Vagina (tissue), 2 donors: ENCODE measurements at regions not wholly inside any gene's neighbourhood (a gene's known extent, or its start where the extent isn't known, plus 50 kb on each side); places are given as distances from the start of the nearest gene placed in this dataset.

ENCODE experiments used
- DNase-seq, 2 donors: peaks; one replicate each; pipeline ENCODE4 v3.0.0-alpha.2; 2017; ENCODE audit errors: extremely low spot score in 2 of 2
- H3K27ac ChIP-seq: fragments of 200-600 bp; sonication (generic); one replicate; pipeline ENCODE4 v1.5.1; 2019
- H3K27me3 ChIP-seq: fragments of 200-600 bp; sonication (generic); one replicate; pipeline ENCODE4 v1.5.1; 2019
- H3K36me3 ChIP-seq, 2 donors: fragments of 200-600 bp; sonication (generic); one replicate each; pipeline ENCODE4 v1.5.1; 2017 to 2019
- H3K4me1 ChIP-seq: fragments of 200-600 bp; sonication (generic); one replicate; pipeline ENCODE4 v1.5.1; 2019
- H3K4me3 ChIP-seq, 2 donors: fragments of 200-600 bp; sonication (generic); 1 replicate in 1 of 2; 2 replicates in 1 of 2; pipeline ENCODE4 v1.5.1; 2016 to 2019
- H3K9me3 ChIP-seq: fragments of 200-600 bp; sonication (generic); one replicate; pipeline ENCODE4 v1.5.1; 2019
- POLR2A ChIP-seq, 2 donors: fragments of 450-650 bp; IDR thresholded peaks; one replicate each; pipeline ENCODE4 v1.6.1; 2017; ENCODE audit warnings: antibody characterized with exemption in 2 of 2, mild to moderate bottlenecking in 2 of 2, moderate library complexity in 2 of 2
- POLR2AphosphoS5 ChIP-seq, 2 donors: sonication (generic); formaldehyde crosslinking; IDR thresholded peaks; one replicate each; pipeline ENCODE4 v1.9.0; 2017; ENCODE audit warnings: antibody characterized with exemption in 2 of 2, mild to moderate bottlenecking in 2 of 2, low read depth in 1 of 2; ENCODE audit not compliant: insufficient read depth in 1 of 2
- intact Hi-C: fragments of 100-400 bp; cut with DNase I; formaldehyde crosslinking; loops from one replicate; pipeline ENCODE4 v1.15.1; 2023
- TF ChIP-seq, protein P1 (sequence below), 3 experiments: fragments of 450-650 bp in 2 of 3; fragments of 200-600 bp in 1 of 3; sonication (generic) in 1 of 3; IDR thresholded peaks; one replicate each; pipeline ENCODE4 v1.5.1; 2017 to 2019; ENCODE audit warnings: antibody characterized with exemption in 3 of 3, mild to moderate bottlenecking in 2 of 3, moderate library complexity in 2 of 3

DNA sequence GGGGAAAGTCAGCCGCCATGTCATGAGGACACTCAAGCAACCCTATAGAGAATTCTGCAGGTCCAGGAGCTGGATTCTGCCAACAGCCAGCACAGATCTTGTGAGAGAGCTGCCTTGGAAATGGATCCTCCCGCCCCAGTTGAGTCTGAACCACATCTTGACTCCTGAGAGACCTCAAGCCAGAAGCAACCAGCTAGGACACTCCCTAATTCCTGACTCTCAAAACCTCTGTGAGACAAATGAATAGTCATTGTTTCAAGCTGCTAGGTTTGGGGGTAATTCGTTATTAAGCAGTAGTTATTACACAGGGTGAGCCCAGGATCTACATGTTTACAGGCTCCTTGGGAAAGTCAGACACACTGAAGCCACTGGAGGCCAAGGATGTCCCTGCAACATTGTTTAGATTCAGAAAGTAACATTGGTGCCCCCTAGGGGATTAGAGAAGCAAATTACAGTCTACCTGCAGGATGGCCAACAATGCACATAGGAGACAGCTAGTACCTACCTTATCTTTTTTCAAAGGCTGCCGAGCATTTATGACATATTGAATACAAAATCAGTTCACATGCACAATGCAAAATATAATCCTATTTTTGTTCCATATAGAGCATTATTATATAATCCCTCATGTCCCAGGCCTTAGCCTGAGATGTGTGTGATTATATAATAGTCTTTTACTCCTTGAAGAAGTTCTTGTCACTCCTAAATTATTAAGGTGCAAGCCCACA lies 57.9 kb upstream of the FICD start:
- Histone ChIP-seq H3K9me3 (no peaks in the 10 kb centered on the region), H3K27me3 (no peaks in the 10 kb centered on the region), H3K27ac (no peak overlapping the region), H3K4me3 (no peak overlapping the region), H3K36me3 (no peaks in the 10 kb centered on the region), H3K4me1 (no peaks in the 10 kb centered on the region)
- intact Hi-C loops, result loop anchor here (10.0 kb wide), 1 partner anchor 232 kb away; no protein-coding TSS in a partner anchor
- DNase-seq, result no peak
- TF ChIP-seq POLR2AphosphoS5 (IDR thresholded peaks at IDR 0.05; ENCODE audit: insufficient read depth in 1 of 2, low read depth in 1 of 2) (no peak), POLR2A (IDR thresholded peaks at IDR 0.05) (no peak)
- TF ChIP-seq, protein P1, sequence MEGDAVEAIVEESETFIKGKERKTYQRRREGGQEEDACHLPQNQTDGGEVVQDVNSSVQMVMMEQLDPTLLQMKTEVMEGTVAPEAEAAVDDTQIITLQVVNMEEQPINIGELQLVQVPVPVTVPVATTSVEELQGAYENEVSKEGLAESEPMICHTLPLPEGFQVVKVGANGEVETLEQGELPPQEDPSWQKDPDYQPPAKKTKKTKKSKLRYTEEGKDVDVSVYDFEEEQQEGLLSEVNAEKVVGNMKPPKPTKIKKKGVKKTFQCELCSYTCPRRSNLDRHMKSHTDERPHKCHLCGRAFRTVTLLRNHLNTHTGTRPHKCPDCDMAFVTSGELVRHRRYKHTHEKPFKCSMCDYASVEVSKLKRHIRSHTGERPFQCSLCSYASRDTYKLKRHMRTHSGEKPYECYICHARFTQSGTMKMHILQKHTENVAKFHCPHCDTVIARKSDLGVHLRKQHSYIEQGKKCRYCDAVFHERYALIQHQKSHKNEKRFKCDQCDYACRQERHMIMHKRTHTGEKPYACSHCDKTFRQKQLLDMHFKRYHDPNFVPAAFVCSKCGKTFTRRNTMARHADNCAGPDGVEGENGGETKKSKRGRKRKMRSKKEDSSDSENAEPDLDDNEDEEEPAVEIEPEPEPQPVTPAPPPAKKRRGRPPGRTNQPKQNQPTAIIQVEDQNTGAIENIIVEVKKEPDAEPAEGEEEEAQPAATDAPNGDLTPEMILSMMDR (IDR thresholded peaks at IDR 0.05), result peak; percentile 8 to 53 (median 25)

DNA sequence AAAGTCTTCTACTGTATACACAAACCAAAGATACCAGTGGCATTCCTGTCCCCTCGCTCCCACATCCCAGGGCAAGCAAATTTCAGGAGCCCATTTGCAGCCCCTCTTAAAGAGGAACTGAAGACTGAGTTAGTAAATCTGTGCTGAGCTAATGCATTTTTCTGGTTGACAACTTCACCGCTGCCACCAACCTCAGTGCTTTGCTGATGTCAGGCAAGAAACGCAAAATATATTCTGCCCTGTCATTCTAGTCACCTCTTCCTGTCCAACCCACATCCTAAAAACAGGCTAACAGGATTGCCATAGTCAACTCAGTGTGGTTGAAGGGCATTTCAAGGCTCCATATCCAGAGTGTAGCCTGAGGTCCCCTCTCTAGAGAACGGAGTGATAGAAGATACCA lies 59.4 kb upstream of the FICD start:
- Histone ChIP-seq H3K27ac (no peak overlapping the region), H3K27me3 (no peaks in the 10 kb centered on the region), H3K36me3 (no peaks in the 10 kb centered on the region), H3K4me1 (no peaks in the 10 kb centered on the region), H3K9me3 (no peaks in the 10 kb centered on the region), H3K4me3 (no peak overlapping the region)
- TF ChIP-seq, protein P1 (IDR thresholded peaks at IDR 0.05), result no peak
- TF ChIP-seq POLR2A (IDR thresholded peaks at IDR 0.05) (no peak), POLR2AphosphoS5 (IDR thresholded peaks at IDR 0.05; ENCODE audit: insufficient read depth in 1 of 2, low read depth in 1 of 2) (no peak)
- DNase-seq, result no peak
- intact Hi-C loops, result loop anchor here (10.0 kb wide), 1 partner anchor 231 kb away; no protein-coding TSS in a partner anchor

DNA sequence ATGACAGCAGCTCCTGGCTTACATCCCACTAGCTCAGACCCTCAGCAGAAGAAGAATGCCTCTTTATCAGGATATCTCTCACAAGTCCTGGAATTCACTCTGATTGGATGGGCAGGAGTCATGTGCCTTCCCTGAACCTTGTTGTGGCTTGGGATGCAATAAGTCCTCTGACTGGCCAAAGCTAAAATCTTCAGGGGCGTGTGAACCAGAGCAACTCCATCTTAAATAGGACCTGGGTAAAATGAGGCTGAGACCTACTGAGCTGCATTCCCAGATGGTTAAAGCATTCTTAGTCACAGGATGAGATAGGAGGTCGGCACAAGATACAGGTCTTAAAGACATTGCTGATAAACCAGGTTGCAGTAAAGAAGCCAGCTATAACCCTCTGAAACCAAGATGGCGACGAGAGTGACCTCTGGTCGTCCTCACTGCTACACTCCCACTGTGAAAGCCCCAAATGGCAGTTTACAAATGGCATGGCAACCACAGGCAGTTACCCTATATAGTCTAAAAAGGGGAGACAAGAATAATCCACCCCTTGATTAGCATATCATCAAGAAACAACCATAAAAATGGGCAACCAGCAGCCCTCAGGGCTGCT lies 60.4 kb upstream of the FICD start:
- DNase-seq, result no peak
- H3K36me3 ChIP-seq, result no peaks in the 10 kb centered on the region
- intact Hi-C loops, result loop anchor here (10.0 kb wide), 1 partner anchor 230 kb away; no protein-coding TSS in a partner anchor
- H3K27ac ChIP-seq, result no peak overlapping the region
- no peaks in the 10 kb centered on the region for H3K27me3 ChIP-seq
- no peaks in the 10 kb centered on the region for H3K4me1 ChIP-seq
- no peak for TF ChIP-seq POLR2A (IDR thresholded peaks at IDR 0.05)
- TF ChIP-seq POLR2AphosphoS5 (IDR thresholded peaks at IDR 0.05; ENCODE audit: insufficient read depth in 1 of 2, low read depth in 1 of 2), result no peak
- TF ChIP-seq, protein P1 (IDR thresholded peaks at IDR 0.05), result no peak
- no peak overlapping the region for H3K4me3 ChIP-seq
- H3K9me3 ChIP-seq, result no peaks in the 10 kb centered on the region

DNA sequence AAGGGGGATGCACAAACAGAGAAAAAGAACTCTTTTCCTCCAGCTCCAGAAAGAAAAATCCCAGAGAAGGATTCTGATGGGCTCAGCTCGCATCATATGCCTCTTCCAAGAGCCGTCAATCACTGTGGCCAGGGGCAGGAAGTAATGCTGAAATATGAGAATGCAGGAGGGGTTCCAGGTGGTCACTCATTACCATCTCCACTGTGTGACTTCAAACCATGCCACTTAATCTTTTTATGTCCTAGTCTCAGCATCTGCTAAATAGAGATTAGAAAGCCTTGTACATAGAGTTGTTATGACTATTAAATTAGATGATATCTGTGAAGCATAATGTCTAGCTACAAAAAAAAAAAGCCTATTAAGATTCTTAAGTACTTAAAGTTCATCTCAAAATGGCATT lies 65.6 kb upstream of the FICD start:
- no peaks in the 10 kb centered on the region for H3K9me3 ChIP-seq
- no peak overlapping the region for H3K27ac ChIP-seq
- intact Hi-C loops, result no loop called here
- no peak for DNase-seq
- H3K4me1 ChIP-seq, result no peaks in the 10 kb centered on the region
- no peaks in the 10 kb centered on the region for H3K27me3 ChIP-seq
- no peaks in the 10 kb centered on the region for H3K36me3 ChIP-seq
- H3K4me3 ChIP-seq, result no peak overlapping the region
- TF ChIP-seq POLR2AphosphoS5 (IDR thresholded peaks at IDR 0.05; ENCODE audit: insufficient read depth in 1 of 2, low read depth in 1 of 2) (no peak), POLR2A (IDR thresholded peaks at IDR 0.05) (no peak)
- TF ChIP-seq, protein P1 (IDR thresholded peaks at IDR 0.05), result no peak

DNA sequence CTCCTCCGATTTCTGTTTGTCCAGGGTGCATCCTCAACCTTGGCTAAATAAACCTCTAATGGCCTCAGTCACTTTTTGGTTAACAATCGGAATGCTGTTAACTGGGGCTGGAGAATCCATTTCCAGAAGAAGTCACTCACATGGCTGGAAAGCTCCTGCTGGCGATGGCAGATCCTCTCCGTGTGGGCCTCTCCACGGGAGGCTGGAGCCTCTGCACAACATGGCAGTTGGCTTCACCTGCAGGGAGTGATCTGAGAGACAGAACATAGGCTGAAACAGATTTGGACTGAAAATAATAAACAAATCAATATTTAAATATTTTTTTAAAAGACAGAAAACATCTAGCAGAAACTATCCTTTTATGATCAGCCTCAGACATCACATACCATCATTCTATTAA lies 66.8 kb upstream of the FICD start:
- no peak for DNase-seq
- Histone ChIP-seq H3K27me3 (no peaks in the 10 kb centered on the region), H3K27ac (no peak overlapping the region), H3K4me1 (no peaks in the 10 kb centered on the region), H3K9me3 (no peaks in the 10 kb centered on the region), H3K4me3 (no peak overlapping the region), H3K36me3 (no peaks in the 10 kb centered on the region)
- TF ChIP-seq, protein P1 (IDR thresholded peaks at IDR 0.05), result no peak
- TF ChIP-seq POLR2A (IDR thresholded peaks at IDR 0.05) (no peak), POLR2AphosphoS5 (IDR thresholded peaks at IDR 0.05; ENCODE audit: insufficient read depth in 1 of 2, low read depth in 1 of 2) (no peak)
- intact Hi-C loops, result no loop called here
